ENCODE measurements at regions not wholly inside any gene's neighbourhood (a gene's known extent, or its start where the extent isn't known, plus 50 kb on each side); places are given as distances from the start of the nearest gene placed in this dataset.
A peak's percentile ranks its signal among the peaks of the same experiment; 100 is the strongest.
"Not testable (repeated sequence)": the region's sequence is repeated elsewhere in the genome, so short reads cannot be mapped to it uniquely, and the experiment has no call there.

- no peak overlapping the region for H3K4me3 ChIP-seq (ENCODE audit: low read depth, low read length)
- DNase-seq (ENCODE audit: low read depth, low spot score), result no peak
- no peak for TF ChIP-seq CTCF (IDR thresholded peaks at IDR 0.05; ENCODE audit: insufficient read depth, low read length, missing control alignments)
- CTCF ChIA-PET, result no interaction called here
- POLR2A ChIA-PET, result no interaction called here
Measured at GRCh38 chr2:35582637-35583036, 772.9 kb upstream of the CRIM1 start.

DNA sequence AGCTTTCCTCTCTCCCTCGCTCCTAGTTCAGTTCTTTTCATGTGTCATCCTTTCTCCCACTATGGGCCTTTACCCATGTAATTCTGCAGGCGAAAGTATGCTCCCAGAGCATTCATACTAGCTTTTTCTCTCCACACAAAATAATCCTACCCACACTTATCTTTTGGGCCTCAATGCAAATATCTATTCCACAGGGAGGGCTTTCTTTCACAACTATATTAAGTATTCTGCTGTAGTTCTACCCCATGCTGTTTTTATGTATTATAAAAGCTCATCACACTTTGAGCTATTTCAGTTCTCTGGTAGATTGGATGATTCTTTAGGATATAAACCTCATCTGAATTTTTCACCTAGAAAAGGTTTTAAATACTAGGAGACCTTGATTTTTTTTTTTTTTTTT is 774.6 kb upstream of the CRIM1 start:
- POLR2A ChIA-PET, result no interaction called here
- no peak overlapping the region for H3K4me3 ChIP-seq (ENCODE audit: low read depth, low read length)
- TF ChIP-seq CTCF (IDR thresholded peaks at IDR 0.05; ENCODE audit: insufficient read depth, low read length, missing control alignments), result no peak
- CTCF ChIA-PET, result no interaction called here
- no peak for DNase-seq (ENCODE audit: low read depth, low spot score)

DNA sequence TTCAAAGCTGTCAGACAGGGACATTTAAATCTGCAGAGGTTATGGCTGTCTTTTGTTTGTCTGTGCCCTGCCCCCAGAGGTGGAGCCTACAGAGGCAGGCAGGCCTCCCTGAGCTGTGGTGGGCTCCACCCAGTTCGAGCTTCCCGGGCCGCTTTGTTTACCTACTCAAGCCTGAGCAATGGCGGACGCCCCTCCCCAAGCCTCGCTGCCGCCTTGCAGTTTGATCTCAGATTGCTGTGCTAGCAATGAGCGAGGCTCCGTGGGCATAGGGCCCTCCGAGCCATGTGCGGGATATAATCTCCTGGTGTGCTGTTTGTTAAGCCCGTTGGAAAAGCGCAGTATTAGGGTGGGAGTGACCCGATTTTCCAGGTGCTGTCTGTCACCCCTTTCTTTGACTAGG is 787.0 kb upstream of the CRIM1 start:
- POLR2A ChIA-PET; CTCF ChIA-PET; H3K4me3 ChIP-seq (ENCODE audit: low read depth, low read length); DNase-seq (ENCODE audit: low read depth, low spot score): not testable (repeated sequence)

GRCh38 chr2:35562488-35562887 is 793.1 kb upstream of the CRIM1 start:
- CTCF ChIA-PET, result no interaction called here
- POLR2A ChIA-PET, result no interaction called here
- TF ChIP-seq CTCF (IDR thresholded peaks at IDR 0.05; ENCODE audit: insufficient read depth, low read length, missing control alignments), result no peak
- no peak for DNase-seq (ENCODE audit: low read depth, low spot score)
- no peak overlapping the region for H3K4me3 ChIP-seq (ENCODE audit: low read depth, low read length)

- CTCF ChIA-PET, result no interaction called here
- TF ChIP-seq CTCF (IDR thresholded peaks at IDR 0.05; ENCODE audit: insufficient read depth, low read length, missing control alignments), result no peak
Measured at GRCh38 chr2:35548171-35548570, 807.4 kb upstream of the CRIM1 start.

DNA sequence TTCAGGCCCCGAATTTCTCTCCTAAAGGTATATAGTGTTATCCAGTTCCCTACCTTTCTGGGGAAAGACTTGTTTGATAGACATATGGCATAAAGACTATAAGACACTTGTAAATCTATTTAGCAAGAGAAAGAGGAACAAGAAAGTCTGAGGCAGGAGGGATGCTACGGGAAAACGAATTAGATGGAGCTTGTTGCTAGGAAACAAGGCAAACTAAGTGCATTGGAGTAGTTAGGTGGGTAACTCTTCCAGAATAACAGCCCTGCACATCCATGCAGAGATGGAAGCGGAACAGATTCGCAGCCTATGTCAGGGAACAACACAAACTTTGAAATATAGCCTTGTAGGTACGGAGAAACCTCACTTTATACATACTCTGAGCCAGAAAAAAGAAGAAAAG is 810.3 kb upstream of the CRIM1 start:
- no peak for DNase-seq (ENCODE audit: low read depth, low spot score)
- TF ChIP-seq CTCF (IDR thresholded peaks at IDR 0.05; ENCODE audit: insufficient read depth, low read length, missing control alignments), result no peak
- POLR2A ChIA-PET, result no interaction called here
- no peak overlapping the region for H3K4me3 ChIP-seq (ENCODE audit: low read depth, low read length)
- CTCF ChIA-PET, result no interaction called here

More at GRCh38 chr2:35548171-35548570, 807.4 kb upstream of the CRIM1 start:
- POLR2A ChIA-PET, result no interaction called here
- DNase-seq (ENCODE audit: low read depth, low spot score), result peak; percentile 0
- H3K4me3 ChIP-seq (ENCODE audit: low read depth, low read length), result no peak overlapping the region

DNA sequence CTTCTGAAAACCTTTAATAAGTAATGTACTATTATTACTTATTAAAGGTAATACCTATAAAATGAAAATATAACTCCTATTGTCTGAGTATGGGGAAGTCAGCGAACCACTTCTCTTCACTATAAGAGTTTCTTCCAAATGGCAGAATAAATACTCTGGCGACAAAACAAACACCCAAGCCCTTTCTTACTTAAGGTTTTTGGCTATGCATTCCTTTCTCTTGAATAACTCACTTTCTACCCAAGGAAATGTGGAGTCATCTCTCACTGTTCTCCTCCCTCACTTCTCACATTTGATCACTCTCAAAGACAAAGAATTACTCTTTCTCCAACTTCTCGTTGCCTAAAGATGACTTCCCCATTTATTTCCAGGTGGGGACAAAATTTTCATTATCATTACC is 816.8 kb upstream of the CRIM1 start:
- TF ChIP-seq CTCF (IDR thresholded peaks at IDR 0.05; ENCODE audit: insufficient read depth, low read length, missing control alignments), result no peak
- ChIA-PET POLR2A (no interaction called here), CTCF (no interaction called here)
- DNase-seq (ENCODE audit: low read depth, low spot score), result no peak
- no peak overlapping the region for H3K4me3 ChIP-seq (ENCODE audit: low read depth, low read length)

All from AG04449 (cell line).